ENCODE measurements at regions not wholly inside any gene's neighbourhood (a gene's known extent, or its start where the extent isn't known, plus 50 kb on each side); places are given as distances from the start of the nearest gene placed in this dataset.

- H3K27ac Mint-ChIP-seq = no peak overlapping the region
- DNase-seq (no peak), ATAC-seq (ENCODE audit: low read depth in 2 of 2) (no peak)
- peaks cover 0 to 8% (median 0%) of the 10 kb centered on the region in 7 donors for H3K9me3 Mint-ChIP-seq
- H3K4me3 Mint-ChIP-seq = no peak overlapping the region
- H3K36me3 Mint-ChIP-seq = no peaks in the 10 kb centered on the region
- H3K4me1 Mint-ChIP-seq = peaks cover 4 to 7% (median 5%) of the 10 kb centered on the region in 3 donors
- H3K27me3 Mint-ChIP-seq = peaks cover 0 to 4% (median 0%) of the 10 kb centered on the region in 3 donors
Observed at GRCh38 chr6:109315341-109316110, 66.7 kb downstream of the CD164 start.

- ATAC-seq (ENCODE audit: low read depth in 2 of 2) = no peak
- Mint-ChIP-seq H3K4me3 (no peak overlapping the region), H3K9me3 (peaks cover 0 to 8% (median 0%) of the 10 kb centered on the region in 7 donors), H3K4me1 (peaks cover 4 to 7% (median 5%) of the 10 kb centered on the region in 3 donors), H3K36me3 (no peaks in the 10 kb centered on the region), H3K27me3 (peaks cover 0 to 4% (median 0%) of the 10 kb centered on the region in 3 donors), H3K27ac (no peak overlapping the region)
- no peak for DNase-seq
Observed at GRCh38 chr6:109314313-109314712, 68.0 kb downstream of the CD164 start.

GRCh38 chr6:109313139-109313538 is 69.1 kb downstream of the CD164 start:
- ATAC-seq (ENCODE audit: low read depth in 2 of 2) (no peak), DNase-seq (no peak)
- Mint-ChIP-seq H3K27ac (peak overlapping the region in 1 of 6 donors; percentile 14), H3K9me3 (peaks cover 0 to 8% (median 0%) of the 10 kb centered on the region in 7 donors), H3K4me1 (peaks cover 0 to 3% (median 0%) of the 10 kb centered on the region in 3 donors), H3K4me3 (no peak overlapping the region), H3K27me3 (peaks cover 0 to 4% (median 0%) of the 10 kb centered on the region in 3 donors), H3K36me3 (no peaks in the 10 kb centered on the region)

GRCh38 chr6:109311471-109311870 is 70.8 kb downstream of the CD164 start:
- H3K4me1 Mint-ChIP-seq = no peaks in the 10 kb centered on the region
- H3K9me3 Mint-ChIP-seq = peaks cover 0 to 8% (median 0%) of the 10 kb centered on the region in 7 donors
- no peak for DNase-seq
- ATAC-seq (ENCODE audit: low read depth in 2 of 2) = no peak
- H3K27ac Mint-ChIP-seq = no peak overlapping the region
- no peaks in the 10 kb centered on the region for H3K36me3 Mint-ChIP-seq
- no peak overlapping the region for H3K4me3 Mint-ChIP-seq
- H3K27me3 Mint-ChIP-seq = peaks cover 0 to 4% (median 0%) of the 10 kb centered on the region in 3 donors

GRCh38 chr6:109309917-109310316 is 72.3 kb downstream of the CD164 start:
- H3K4me3 Mint-ChIP-seq = no peak overlapping the region
- H3K9me3 Mint-ChIP-seq = peaks cover 0 to 8% (median 0%) of the 10 kb centered on the region in 7 donors
- H3K4me1 Mint-ChIP-seq = peaks cover 2 to 12% (median 7%) of the 10 kb centered on the region in 3 donors
- H3K27me3 Mint-ChIP-seq = peaks cover 0 to 4% (median 0%) of the 10 kb centered on the region in 3 donors
- DNase-seq (no peak), ATAC-seq (ENCODE audit: low read depth in 2 of 2) (no peak)
- H3K27ac Mint-ChIP-seq = no peak overlapping the region
- H3K36me3 Mint-ChIP-seq = no peaks in the 10 kb centered on the region

- Mint-ChIP-seq H3K4me3 (no peak overlapping the region), H3K27ac (no peak overlapping the region), H3K27me3 (peaks cover 0 to 4% (median 0%) of the 10 kb centered on the region in 3 donors), H3K36me3 (no peaks in the 10 kb centered on the region), H3K9me3 (peaks cover 0 to 8% (median 0%) of the 10 kb centered on the region in 7 donors), H3K4me1 (peaks cover 18 to 29% (median 25%) of the 10 kb centered on the region in 3 donors)
- DNase-seq (no peak), ATAC-seq (ENCODE audit: low read depth in 2 of 2) (no peak)
Observed at GRCh38 chr6:109308018-109308492, 74.2 kb downstream of the CD164 start.

- peaks cover 0 to 2% (median 0%) of the 10 kb centered on the region in 3 donors for H3K27me3 Mint-ChIP-seq
- peaks cover 0 to 7% (median 0%) of the 10 kb centered on the region in 7 donors for H3K9me3 Mint-ChIP-seq
- H3K27ac Mint-ChIP-seq = peak overlapping the region in 1 of 6 donors; percentile 32
- H3K4me1 Mint-ChIP-seq = peaks cover 18 to 29% (median 25%) of the 10 kb centered on the region in 3 donors
- no peak for ATAC-seq (ENCODE audit: low read depth in 2 of 2)
- DNase-seq = no peak
- no peak overlapping the region for H3K4me3 Mint-ChIP-seq
- no peaks in the 10 kb centered on the region for H3K36me3 Mint-ChIP-seq
Observed at GRCh38 chr6:109306733-109307132, 75.5 kb downstream of the CD164 start.

GRCh38 chr6:109305028-109305427 is 77.2 kb downstream of the CD164 start:
- H3K27me3 Mint-ChIP-seq = no peaks in the 10 kb centered on the region
- DNase-seq = no peak
- H3K9me3 Mint-ChIP-seq = no peaks in the 10 kb centered on the region
- H3K4me1 Mint-ChIP-seq = peaks cover 22 to 36% (median 29%) of the 10 kb centered on the region in 3 donors
- H3K4me3 Mint-ChIP-seq = peak overlapping the region in 5 of 8 donors; percentile 17 to 71 (median 56)
- ATAC-seq (ENCODE audit: low read depth in 2 of 2) = peak in 1 of 2 donors; percentile 35
- H3K36me3 Mint-ChIP-seq = no peaks in the 10 kb centered on the region
- H3K27ac Mint-ChIP-seq = peak overlapping the region in 2 of 6 donors; percentile 49 to 78

- Mint-ChIP-seq H3K4me3 (peak overlapping the region in 6 of 8 donors; percentile 11 to 71 (median 53)), H3K9me3 (no peaks in the 10 kb centered on the region), H3K36me3 (no peaks in the 10 kb centered on the region), H3K27me3 (no peaks in the 10 kb centered on the region), H3K4me1 (peaks cover 26 to 41% (median 35%) of the 10 kb centered on the region in 3 donors), H3K27ac (peak overlapping the region in 3 of 6 donors; percentile 49 to 78 (median 70))
- peak; percentile 61 to 65 for ATAC-seq (ENCODE audit: low read depth in 2 of 2)
- DNase-seq = peak; percentile 11
Observed at GRCh38 chr6:109304284-109305015, 77.8 kb downstream of the CD164 start.

- DNase-seq (no peak), ATAC-seq (ENCODE audit: low read depth in 2 of 2) (no peak)
- peaks cover 26 to 44% (median 38%) of the 10 kb centered on the region in 3 donors for H3K4me1 Mint-ChIP-seq
- H3K36me3 Mint-ChIP-seq = no peaks in the 10 kb centered on the region
- peak overlapping the region in 2 of 6 donors; percentile 19 to 77 for H3K27ac Mint-ChIP-seq
- no peaks in the 10 kb centered on the region for H3K27me3 Mint-ChIP-seq
- peak overlapping the region in 5 of 8 donors; percentile 6 to 67 (median 50) for H3K4me3 Mint-ChIP-seq
- no peaks in the 10 kb centered on the region for H3K9me3 Mint-ChIP-seq
Observed at GRCh38 chr6:109303640-109304283, 78.5 kb downstream of the CD164 start.

GRCh38 chr6:109303164-109303563 is 79.1 kb downstream of the CD164 start:
- no peaks in the 10 kb centered on the region for H3K36me3 Mint-ChIP-seq
- no peak for ATAC-seq (ENCODE audit: low read depth in 2 of 2)
- peaks cover 26 to 44% (median 38%) of the 10 kb centered on the region in 3 donors for H3K4me1 Mint-ChIP-seq
- peak overlapping the region in 1 of 8 donors; percentile 51 for H3K4me3 Mint-ChIP-seq
- H3K27me3 Mint-ChIP-seq = peaks cover 0 to 5% (median 1%) of the 10 kb centered on the region in 3 donors
- no peaks in the 10 kb centered on the region for H3K9me3 Mint-ChIP-seq
- H3K27ac Mint-ChIP-seq = no peak overlapping the region
- no peak for DNase-seq

- ATAC-seq (ENCODE audit: low read depth in 2 of 2) (no peak), DNase-seq (no peak)
- peaks cover 0 to 11% (median 6%) of the 10 kb centered on the region in 3 donors for H3K27me3 Mint-ChIP-seq
- H3K9me3 Mint-ChIP-seq = no peaks in the 10 kb centered on the region
- no peak overlapping the region for H3K27ac Mint-ChIP-seq
- no peaks in the 10 kb centered on the region for H3K36me3 Mint-ChIP-seq
- H3K4me1 Mint-ChIP-seq = peaks cover 26 to 44% (median 38%) of the 10 kb centered on the region in 3 donors
- no peak overlapping the region for H3K4me3 Mint-ChIP-seq
Observed at GRCh38 chr6:109302176-109302575, 80.1 kb downstream of the CD164 start.

GRCh38 chr6:109301418-109301817 is 80.8 kb downstream of the CD164 start:
- H3K4me1 Mint-ChIP-seq = peaks cover 26 to 44% (median 38%) of the 10 kb centered on the region in 3 donors
- no peak for ATAC-seq (ENCODE audit: low read depth in 2 of 2)
- peaks cover 0 to 19% (median 14%) of the 10 kb centered on the region in 3 donors for H3K27me3 Mint-ChIP-seq
- H3K27ac Mint-ChIP-seq = no peak overlapping the region
- DNase-seq = no peak
- H3K36me3 Mint-ChIP-seq = no peaks in the 10 kb centered on the region
- H3K4me3 Mint-ChIP-seq = no peak overlapping the region
- no peaks in the 10 kb centered on the region for H3K9me3 Mint-ChIP-seq

Measured in naive B cell (primary cell).